ENCODE measurements at regions not wholly inside any gene's neighbourhood (a gene's known extent, or its start where the extent isn't known, plus 50 kb on each side); places are given as distances from the start of the nearest gene placed in this dataset.

DNA sequence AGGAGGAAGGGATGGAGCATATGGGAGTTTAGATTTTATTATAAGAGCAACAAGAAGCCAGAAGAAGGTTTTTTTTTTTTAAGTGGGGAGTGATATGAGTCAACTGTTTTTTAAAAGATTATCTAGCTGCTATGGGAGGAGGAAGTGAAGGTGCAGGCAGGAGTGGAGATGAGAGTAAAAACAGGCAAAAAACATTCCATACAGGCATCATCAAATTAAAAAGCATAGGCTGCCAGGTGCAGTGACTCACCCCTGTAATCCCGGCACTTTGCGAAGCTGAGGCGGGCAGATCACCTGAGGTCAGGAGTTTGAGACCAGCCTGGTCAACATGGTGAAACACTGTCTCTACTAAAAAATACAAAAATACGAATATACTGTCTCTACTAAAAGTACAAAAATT is 368.4 kb upstream of the MTNR1B start:
- TF ChIP-seq POLR2A (IDR thresholded peaks at IDR 0.05) = no peak
- TF ChIP-seq, protein P1, sequence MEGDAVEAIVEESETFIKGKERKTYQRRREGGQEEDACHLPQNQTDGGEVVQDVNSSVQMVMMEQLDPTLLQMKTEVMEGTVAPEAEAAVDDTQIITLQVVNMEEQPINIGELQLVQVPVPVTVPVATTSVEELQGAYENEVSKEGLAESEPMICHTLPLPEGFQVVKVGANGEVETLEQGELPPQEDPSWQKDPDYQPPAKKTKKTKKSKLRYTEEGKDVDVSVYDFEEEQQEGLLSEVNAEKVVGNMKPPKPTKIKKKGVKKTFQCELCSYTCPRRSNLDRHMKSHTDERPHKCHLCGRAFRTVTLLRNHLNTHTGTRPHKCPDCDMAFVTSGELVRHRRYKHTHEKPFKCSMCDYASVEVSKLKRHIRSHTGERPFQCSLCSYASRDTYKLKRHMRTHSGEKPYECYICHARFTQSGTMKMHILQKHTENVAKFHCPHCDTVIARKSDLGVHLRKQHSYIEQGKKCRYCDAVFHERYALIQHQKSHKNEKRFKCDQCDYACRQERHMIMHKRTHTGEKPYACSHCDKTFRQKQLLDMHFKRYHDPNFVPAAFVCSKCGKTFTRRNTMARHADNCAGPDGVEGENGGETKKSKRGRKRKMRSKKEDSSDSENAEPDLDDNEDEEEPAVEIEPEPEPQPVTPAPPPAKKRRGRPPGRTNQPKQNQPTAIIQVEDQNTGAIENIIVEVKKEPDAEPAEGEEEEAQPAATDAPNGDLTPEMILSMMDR (IDR thresholded peaks at IDR 0.05) = no peak

All from heart left ventricle (tissue), 13 donors.